ENCODE measurements at regions not wholly inside any gene's neighbourhood (a gene's known extent, or its start where the extent isn't known, plus 50 kb on each side); places are given as distances from the start of the nearest gene placed in this dataset.

GRCh38 chr12:114479831-114480230 is 73.9 kb upstream of the TBX5 start:
- Histone ChIP-seq H3K4me2 (ENCODE audit: low read depth, low read length, poor library complexity, severe bottlenecking) (no peak overlapping the region), H3K36me3 (ENCODE audit: insufficient read depth, low read length) (no peaks in the 10 kb centered on the region), H2AFZ (ENCODE audit: low read length) (no peak overlapping the region), H3K4me1 (ENCODE audit: insufficient read depth, low read length, poor library complexity, severe bottlenecking) (no peaks in the 10 kb centered on the region), H3K79me2 (ENCODE audit: insufficient read depth, low read length) (no peaks in the 10 kb centered on the region), H3K9ac (ENCODE audit: low read depth, low read length, poor library complexity, severe bottlenecking) (no peak overlapping the region), H3K9me2 (replicated peaks; ENCODE audit: low read depth, low read length) (no peaks in the 10 kb centered on the region), H3F3A (ENCODE audit: low read depth) (no peaks in the 10 kb centered on the region), H3K4me3 (ENCODE audit: low read length, poor library complexity, severe bottlenecking) (no peak overlapping the region), H3K27me3 (ENCODE audit: insufficient read depth, low read length, poor library complexity, severe bottlenecking) (no peaks in the 10 kb centered on the region), H3K9me3 (ENCODE audit: insufficient read depth, low read depth, low read length) (no peaks in the 10 kb centered on the region), H4K20me1 (ENCODE audit: insufficient read depth, low read length, poor library complexity, severe bottlenecking) (no peaks in the 10 kb centered on the region)
- TF ChIP-seq CTCF (conservative IDR thresholded peaks at IDR 0.05; ENCODE audit: low read length): no peak

- H3K9me2 ChIP-seq (replicated peaks; ENCODE audit: low read depth, low read length): no peaks in the 10 kb centered on the region
- no peak overlapping the region for H3K9ac ChIP-seq (ENCODE audit: low read depth, low read length, poor library complexity, severe bottlenecking)
- no peaks in the 10 kb centered on the region for H3F3A ChIP-seq (ENCODE audit: low read depth)
- no peak overlapping the region for H3K4me3 ChIP-seq (ENCODE audit: low read length, poor library complexity, severe bottlenecking)
- no peaks in the 10 kb centered on the region for H3K79me2 ChIP-seq (ENCODE audit: insufficient read depth, low read length)
- no peak for TF ChIP-seq CTCF (conservative IDR thresholded peaks at IDR 0.05; ENCODE audit: low read length)
- no peak for TF ChIP-seq EZH2phosphoT487 (IDR thresholded peaks at IDR 0.05; ENCODE audit: borderline replicate concordance)
- H3K9me3 ChIP-seq (ENCODE audit: insufficient read depth, low read depth, low read length): no peaks in the 10 kb centered on the region
- H3K27me3 ChIP-seq (ENCODE audit: insufficient read depth, low read length, poor library complexity, severe bottlenecking): no peaks in the 10 kb centered on the region
- no peaks in the 10 kb centered on the region for H4K20me1 ChIP-seq (ENCODE audit: insufficient read depth, low read length, poor library complexity, severe bottlenecking)
- no peaks in the 10 kb centered on the region for H3K4me1 ChIP-seq (ENCODE audit: insufficient read depth, low read length, poor library complexity, severe bottlenecking)
- no peak overlapping the region for H2AFZ ChIP-seq (ENCODE audit: low read length)
- no peaks in the 10 kb centered on the region for H3K36me3 ChIP-seq (ENCODE audit: insufficient read depth, low read length)
- no peak overlapping the region for H3K4me2 ChIP-seq (ENCODE audit: low read depth, low read length, poor library complexity, severe bottlenecking)
Observed at GRCh38 chr12:114478865-114479264, 72.9 kb upstream of the TBX5 start.

- Histone ChIP-seq H3K9ac (ENCODE audit: low read depth, low read length, poor library complexity, severe bottlenecking) (no peak overlapping the region), H3K4me1 (ENCODE audit: insufficient read depth, low read length, poor library complexity, severe bottlenecking) (no peaks in the 10 kb centered on the region), H3K27me3 (ENCODE audit: insufficient read depth, low read length, poor library complexity, severe bottlenecking) (no peaks in the 10 kb centered on the region)
Observed at GRCh38 chr12:114477989-114478395, 72.0 kb upstream of the TBX5 start.

More at GRCh38 chr12:114477989-114478395, 72.0 kb upstream of the TBX5 start:
- no peaks in the 10 kb centered on the region for H3K9me2 ChIP-seq (replicated peaks; ENCODE audit: low read depth, low read length)
- no peak overlapping the region for H3K4me3 ChIP-seq (ENCODE audit: low read length, poor library complexity, severe bottlenecking)
- no peaks in the 10 kb centered on the region for H4K20me1 ChIP-seq (ENCODE audit: insufficient read depth, low read length, poor library complexity, severe bottlenecking)
- H3K79me2 ChIP-seq (ENCODE audit: insufficient read depth, low read length): no peaks in the 10 kb centered on the region
- H3K9me3 ChIP-seq (ENCODE audit: insufficient read depth, low read depth, low read length): no peaks in the 10 kb centered on the region
- TF ChIP-seq CTCF (conservative IDR thresholded peaks at IDR 0.05; ENCODE audit: low read length): no peak
- no peak for TF ChIP-seq EZH2phosphoT487 (IDR thresholded peaks at IDR 0.05; ENCODE audit: borderline replicate concordance)
- no peaks in the 10 kb centered on the region for H3F3A ChIP-seq (ENCODE audit: low read depth)
- no peak overlapping the region for H2AFZ ChIP-seq (ENCODE audit: low read length)
- no peak overlapping the region for H3K4me2 ChIP-seq (ENCODE audit: low read depth, low read length, poor library complexity, severe bottlenecking)
- no peaks in the 10 kb centered on the region for H3K36me3 ChIP-seq (ENCODE audit: insufficient read depth, low read length)

Data from Loucy (cell line).